ENCODE measurements at regions not wholly inside any gene's neighbourhood (a gene's known extent, or its start where the extent isn't known, plus 50 kb on each side); places are given as distances from the start of the nearest gene placed in this dataset.

DNA sequence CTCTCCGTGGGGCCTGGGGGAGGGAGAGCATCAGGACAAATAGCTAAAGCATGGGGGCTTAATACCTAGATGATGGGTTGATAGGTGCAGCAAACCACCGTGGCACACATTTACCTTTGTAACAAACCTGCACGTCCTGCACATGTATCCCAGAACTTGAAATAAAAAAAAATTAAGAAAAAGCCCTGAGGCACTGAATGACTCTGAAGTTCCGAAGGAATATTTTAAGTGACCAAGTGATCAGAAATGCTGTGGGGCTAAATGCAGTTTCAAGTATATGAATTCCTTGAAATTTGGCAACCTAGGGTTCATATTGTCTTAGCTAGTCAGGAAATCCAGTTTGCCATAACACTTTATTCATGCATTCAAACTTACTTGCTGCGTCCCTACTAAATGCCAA is 127.5 kb downstream of the MC4R start:
- TF ChIP-seq, protein P1, sequence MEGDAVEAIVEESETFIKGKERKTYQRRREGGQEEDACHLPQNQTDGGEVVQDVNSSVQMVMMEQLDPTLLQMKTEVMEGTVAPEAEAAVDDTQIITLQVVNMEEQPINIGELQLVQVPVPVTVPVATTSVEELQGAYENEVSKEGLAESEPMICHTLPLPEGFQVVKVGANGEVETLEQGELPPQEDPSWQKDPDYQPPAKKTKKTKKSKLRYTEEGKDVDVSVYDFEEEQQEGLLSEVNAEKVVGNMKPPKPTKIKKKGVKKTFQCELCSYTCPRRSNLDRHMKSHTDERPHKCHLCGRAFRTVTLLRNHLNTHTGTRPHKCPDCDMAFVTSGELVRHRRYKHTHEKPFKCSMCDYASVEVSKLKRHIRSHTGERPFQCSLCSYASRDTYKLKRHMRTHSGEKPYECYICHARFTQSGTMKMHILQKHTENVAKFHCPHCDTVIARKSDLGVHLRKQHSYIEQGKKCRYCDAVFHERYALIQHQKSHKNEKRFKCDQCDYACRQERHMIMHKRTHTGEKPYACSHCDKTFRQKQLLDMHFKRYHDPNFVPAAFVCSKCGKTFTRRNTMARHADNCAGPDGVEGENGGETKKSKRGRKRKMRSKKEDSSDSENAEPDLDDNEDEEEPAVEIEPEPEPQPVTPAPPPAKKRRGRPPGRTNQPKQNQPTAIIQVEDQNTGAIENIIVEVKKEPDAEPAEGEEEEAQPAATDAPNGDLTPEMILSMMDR (IDR thresholded peaks at IDR 0.05) = no peak
- TF ChIP-seq EZH2 (IDR thresholded peaks at IDR 0.05) = no peak
- TF ChIP-seq EZH2phosphoT487 (IDR thresholded peaks at IDR 0.05) = no peak
